HepG2 (cell line): ENCODE measurements at regions not wholly inside any gene's neighbourhood (a gene's known extent, or its start where the extent isn't known, plus 50 kb on each side); places are given as distances from the start of the nearest gene placed in this dataset.
"Not testable (repeated sequence)": the region's sequence is repeated elsewhere in the genome, so short reads cannot be mapped to it uniquely, and the experiment has no call there.

Experiments used
- ATF7 ChIP-seq, 2 experiments: fragments of 450-650 bp in 1 of 2; sonication (generic) in 1 of 2; formaldehyde crosslinking in 1 of 2; IDR thresholded peaks; 2 replicates each; pipeline versions ENCODE4 v1.4.0 to v1.6.1; 2016 to 2020; ENCODE audit warnings: antibody characterized with exemption in 1 of 2, mild to moderate bottlenecking in 1 of 2, missing genetic modification reagents in 1 of 2
- DMAP1 ChIP-seq: IDR thresholded peaks from 2 replicates; pipeline ENCODE4 v1.6.1; 2016
- DPF2 ChIP-seq: sonication (generic); formaldehyde crosslinking; IDR thresholded peaks from 2 replicates; pipeline ENCODE4 v1.4.0; 2020; ENCODE audit warnings: mild to moderate bottlenecking, low read depth, missing genetic modification reagents, borderline replicate concordance
- FOXP1 ChIP-seq, 2 experiments: fragments of 450-650 bp in 1 of 2; IDR thresholded peaks; 2 replicates each; pipeline ENCODE4 v1.6.1; 2017 to 2018; ENCODE audit warnings: antibody characterized with exemption in 1 of 2
- HOXD1 ChIP-seq: sonication (generic); formaldehyde crosslinking; IDR thresholded peaks from 2 replicates; pipeline ENCODE4 v1.5.0; 2020; ENCODE audit warnings: missing genetic modification reagents
- KDM1A ChIP-seq: IDR thresholded peaks from 2 replicates; pipeline ENCODE4 v1.6.1; 2016; ENCODE audit warnings: missing compliant biosample characterization
- NONO ChIP-seq, 2 experiments: fragments of 450-650 bp in 1 of 2; sonication (generic) in 1 of 2; formaldehyde crosslinking in 1 of 2; IDR thresholded peaks in 1 of 2; conservative IDR thresholded peaks in 1 of 2; 2 replicates each; pipeline versions ENCODE4 v1.6.1 to v1.8.0; 2017 to 2022; ENCODE audit warnings: mild to moderate bottlenecking in 1 of 2, missing genetic modification reagents in 1 of 2, moderate library complexity in 1 of 2
- PITX1 ChIP-seq: sonication (generic); formaldehyde crosslinking; IDR thresholded peaks from 2 replicates; pipeline ENCODE4 v1.5.1; 2020; ENCODE audit warnings: mild to moderate bottlenecking, missing genetic modification reagents
- RFXAP ChIP-seq: sonication (generic); formaldehyde crosslinking; IDR thresholded peaks from 2 replicates; pipeline ENCODE4 v1.4.0; 2020; ENCODE audit warnings: missing genetic modification reagents, borderline replicate concordance
- SKI ChIP-seq: fragments of 450-650 bp; IDR thresholded peaks from one replicate; pipeline ENCODE4 v1.6.1; 2018; ENCODE audit warnings: mild to moderate bottlenecking; ENCODE audit not compliant: partially characterized antibody
- TARDBP ChIP-seq: sonication (generic); formaldehyde crosslinking; IDR thresholded peaks from 2 replicates; pipeline ENCODE4 v1.8.0; 2022; ENCODE audit warnings: mild to moderate bottlenecking, missing genetic modification reagents
- TBX2 ChIP-seq: sonication (generic); formaldehyde crosslinking; IDR thresholded peaks from 2 replicates; pipeline ENCODE4 v1.5.0; 2020; ENCODE audit warnings: missing genetic modification reagents, mild to moderate bottlenecking, borderline replicate concordance
- ZBTB38 ChIP-seq: sonication (generic); formaldehyde crosslinking; IDR thresholded peaks from 2 replicates; pipeline ENCODE4 v1.5.1; 2020; ENCODE audit warnings: mild to moderate bottlenecking, missing genetic modification reagents
- ZFP91 ChIP-seq: sonication (generic); formaldehyde crosslinking; IDR thresholded peaks from 2 replicates; pipeline ENCODE4 v1.9.0; 2022; ENCODE audit warnings: missing genetic modification reagents, mild to moderate bottlenecking, borderline replicate concordance
- ZNF276 ChIP-seq: sonication (generic); formaldehyde crosslinking; IDR thresholded peaks from 2 replicates; pipeline ENCODE4 v1.4.0; 2020; ENCODE audit warnings: mild to moderate bottlenecking, low read depth, missing genetic modification reagents
- ZNF468 ChIP-seq: sonication (generic); formaldehyde crosslinking; IDR thresholded peaks from 2 replicates; pipeline ENCODE4 v1.8.0; 2022; ENCODE audit warnings: mild to moderate bottlenecking, moderate library complexity, missing genetic modification reagents
- TF ChIP-seq, protein P1 (sequence below): sonication (generic); formaldehyde crosslinking; IDR thresholded peaks from 2 replicates; pipeline ENCODE4 v1.9.0; 2022; ENCODE audit warnings: low read depth, missing genetic modification reagents
- TF ChIP-seq, protein P2 (sequence below): sonication (generic); formaldehyde crosslinking; IDR thresholded peaks from 2 replicates; pipeline ENCODE4 v1.5.0; 2020; ENCODE audit warnings: mild to moderate bottlenecking, missing genetic modification reagents, borderline replicate concordance

DNA sequence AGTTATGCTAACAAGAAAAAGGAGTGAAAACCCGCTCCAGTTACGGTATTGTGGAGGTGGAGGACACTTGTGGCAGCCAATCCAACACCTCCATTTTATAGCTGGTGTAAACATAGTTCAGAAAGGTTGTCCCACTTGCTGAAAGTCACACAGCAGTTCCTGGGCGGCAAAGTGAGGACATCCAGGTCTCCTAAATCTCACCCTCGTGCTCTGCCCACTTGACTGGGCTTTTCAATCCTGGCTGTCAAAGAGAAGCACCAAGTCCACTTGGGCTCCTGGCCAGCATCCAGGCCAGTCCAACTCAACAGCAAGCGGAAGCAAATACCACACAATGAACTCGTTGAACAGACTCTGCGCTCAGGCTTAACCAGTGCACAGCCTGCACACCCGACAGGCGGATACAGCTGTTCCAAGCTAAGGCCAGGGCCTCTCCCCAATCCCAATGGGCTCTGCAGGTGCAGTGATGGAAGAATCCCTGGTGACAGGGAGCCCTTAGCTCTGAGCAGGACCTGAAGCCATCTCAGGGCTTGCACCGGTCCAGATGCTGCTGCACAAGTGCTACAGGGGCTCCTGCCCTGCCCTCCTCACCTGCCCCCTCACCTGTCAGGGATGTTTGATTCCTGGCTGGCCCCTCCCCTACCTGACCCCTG is 89.8 kb upstream of the METTL9 start (continued):
- TF ChIP-seq DPF2 (CRISPR knock-in tag) (0 out of 2 replicates have a peak, but pooled peaks have one; percentile 37), NONO (CRISPR knock-in tag; conservative IDR thresholded peaks at IDR 0.05) (peak; percentile 77), ZNF468 (CRISPR knock-in tag) (peak; percentile 74; the same call in 1 of the 2 replicates), ZNF276 (CRISPR knock-in tag) (peak; percentile 96; the same call in 1 of the 2 replicates), ZFP91 (0 out of 2 replicates have a peak, but pooled peaks have one; percentile 55), ATF7 (CRISPR knock-in tag; IDR thresholded peaks at IDR 0.05) (peak; percentile 36), FOXP1 (CRISPR knock-in tag; IDR thresholded peaks at IDR 0.05) (0 out of 2 replicates have a peak, but pooled peaks have one; percentile 10), DMAP1 (CRISPR knock-in tag) (peak; percentile 55; the same call in 1 of the 2 replicates), TBX2 (CRISPR knock-in tag) (peak; percentile 46), PITX1 (peak; percentile 92), SKI (peak; percentile 31), HOXD1 (CRISPR knock-in tag) (peak; percentile 77), TARDBP (CRISPR knock-in tag) (peak; percentile 72; the same call in 1 of the 2 replicates), KDM1A (peak; percentile 97), ZBTB38 (peak; percentile 100), RFXAP (peak; percentile 61; the same call in 1 of the 2 replicates)
- TF ChIP-seq NONO, ATF7, FOXP1 (IDR thresholded peaks at IDR 0.05): not testable (repeated sequence)
- TF ChIP-seq, protein P1, sequence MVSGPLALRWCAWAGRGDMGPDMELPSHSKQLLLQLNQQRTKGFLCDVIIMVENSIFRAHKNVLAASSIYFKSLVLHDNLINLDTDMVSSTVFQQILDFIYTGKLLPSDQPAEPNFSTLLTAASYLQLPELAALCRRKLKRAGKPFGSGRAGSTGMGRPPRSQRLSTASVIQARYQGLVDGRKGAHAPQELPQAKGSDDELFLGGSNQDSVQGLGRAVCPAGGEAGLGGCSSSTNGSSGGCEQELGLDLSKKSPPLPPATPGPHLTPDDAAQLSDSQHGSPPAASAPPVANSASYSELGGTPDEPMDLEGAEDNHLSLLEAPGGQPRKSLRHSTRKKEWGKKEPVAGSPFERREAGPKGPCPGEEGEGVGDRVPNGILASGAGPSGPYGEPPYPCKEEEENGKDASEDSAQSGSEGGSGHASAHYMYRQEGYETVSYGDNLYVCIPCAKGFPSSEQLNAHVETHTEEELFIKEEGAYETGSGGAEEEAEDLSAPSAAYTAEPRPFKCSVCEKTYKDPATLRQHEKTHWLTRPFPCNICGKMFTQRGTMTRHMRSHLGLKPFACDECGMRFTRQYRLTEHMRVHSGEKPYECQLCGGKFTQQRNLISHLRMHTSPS = peak; percentile 90
- TF ChIP-seq, protein P2, sequence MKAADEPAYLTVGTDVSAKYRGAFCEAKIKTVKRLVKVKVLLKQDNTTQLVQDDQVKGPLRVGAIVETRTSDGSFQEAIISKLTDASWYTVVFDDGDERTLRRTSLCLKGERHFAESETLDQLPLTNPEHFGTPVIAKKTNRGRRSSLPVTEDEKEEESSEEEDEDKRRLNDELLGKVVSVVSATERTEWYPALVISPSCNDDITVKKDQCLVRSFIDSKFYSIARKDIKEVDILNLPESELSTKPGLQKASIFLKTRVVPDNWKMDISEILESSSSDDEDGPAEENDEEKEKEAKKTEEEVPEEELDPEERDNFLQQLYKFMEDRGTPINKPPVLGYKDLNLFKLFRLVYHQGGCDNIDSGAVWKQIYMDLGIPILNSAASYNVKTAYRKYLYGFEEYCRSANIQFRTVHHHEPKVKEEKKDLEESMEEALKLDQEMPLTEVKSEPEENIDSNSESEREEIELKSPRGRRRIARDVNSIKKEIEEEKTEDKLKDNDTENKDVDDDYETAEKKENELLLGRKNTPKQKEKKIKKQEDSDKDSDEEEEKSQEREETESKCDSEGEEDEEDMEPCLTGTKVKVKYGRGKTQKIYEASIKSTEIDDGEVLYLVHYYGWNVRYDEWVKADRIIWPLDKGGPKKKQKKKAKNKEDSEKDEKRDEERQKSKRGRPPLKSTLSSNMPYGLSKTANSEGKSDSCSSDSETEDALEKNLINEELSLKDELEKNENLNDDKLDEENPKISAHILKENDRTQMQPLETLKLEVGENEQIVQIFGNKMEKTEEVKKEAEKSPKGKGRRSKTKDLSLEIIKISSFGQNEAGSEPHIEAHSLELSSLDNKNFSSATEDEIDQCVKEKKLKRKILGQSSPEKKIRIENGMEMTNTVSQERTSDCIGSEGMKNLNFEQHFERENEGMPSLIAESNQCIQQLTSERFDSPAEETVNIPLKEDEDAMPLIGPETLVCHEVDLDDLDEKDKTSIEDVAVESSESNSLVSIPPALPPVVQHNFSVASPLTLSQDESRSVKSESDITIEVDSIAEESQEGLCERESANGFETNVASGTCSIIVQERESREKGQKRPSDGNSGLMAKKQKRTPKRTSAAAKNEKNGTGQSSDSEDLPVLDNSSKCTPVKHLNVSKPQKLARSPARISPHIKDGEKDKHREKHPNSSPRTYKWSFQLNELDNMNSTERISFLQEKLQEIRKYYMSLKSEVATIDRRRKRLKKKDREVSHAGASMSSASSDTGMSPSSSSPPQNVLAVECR (CRISPR knock-in tag) = peak; percentile 86
